Forelimb muscle (tissue), 1 donor: ENCODE measurements at regions not wholly inside any gene's neighbourhood (a gene's known extent, or its start where the extent isn't known, plus 50 kb on each side); places are given as distances from the start of the nearest gene placed in this dataset.

Experiments
- DNase-seq: peaks from one replicate; pipeline ENCODE4 v3.0.0-alpha.2; 2013; ENCODE audit warnings: low read depth

- DNase-seq, result no peak
Measured at GRCh38 chr1:192713921-192714320, 78.0 kb downstream of the RGS13 start.

GRCh38 chr1:192724670-192725069, 84.2 kb upstream of the RGS2 start:
- no peak for DNase-seq

GRCh38 chr1:192726820-192727504, 81.9 kb upstream of the RGS2 start:
- no peak for DNase-seq

DNA sequence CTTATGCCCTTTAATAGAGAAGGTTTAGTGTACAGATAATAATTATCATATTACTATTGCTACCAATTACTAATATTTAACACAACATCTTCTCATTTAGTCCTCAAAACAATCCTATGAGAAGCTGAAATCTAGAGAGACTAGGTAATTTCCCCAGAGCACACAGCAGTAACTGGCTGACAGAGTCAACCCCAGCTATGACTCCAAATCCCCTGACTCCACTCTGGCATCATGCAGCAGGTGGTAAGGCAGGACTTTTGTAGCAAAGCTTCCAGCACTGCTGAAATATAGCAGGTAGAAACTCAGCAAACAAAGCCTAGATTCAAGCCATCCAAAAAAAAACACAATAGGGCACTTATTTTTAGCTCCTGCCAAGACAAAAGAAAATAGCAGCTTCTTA, 79.3 kb upstream of the RGS2 start:
- no peak for DNase-seq

DNA sequence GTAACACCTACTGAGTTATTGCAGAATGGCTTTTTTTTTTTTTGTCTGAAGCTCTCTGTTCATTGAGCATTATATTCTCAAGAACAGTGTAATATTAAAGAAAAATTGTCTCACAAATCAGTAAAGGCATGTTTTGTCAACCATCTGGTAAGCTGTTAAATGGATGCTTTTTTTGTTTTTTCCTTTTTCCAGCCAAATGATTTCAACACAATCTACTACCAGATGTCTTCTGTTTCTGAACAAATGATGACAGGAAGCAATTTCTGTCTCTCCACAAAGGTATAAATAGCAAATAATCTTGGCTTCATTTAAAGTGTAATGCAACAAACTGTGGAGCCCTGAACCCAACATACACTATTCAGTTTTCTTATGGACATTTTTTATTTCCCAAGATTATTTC, 78.6 kb upstream of the RGS2 start:
- DNase-seq, result no peak

GRCh38 chr1:192732787-192733186, 76.1 kb upstream of the RGS2 start:
- DNase-seq, result no peak

DNA sequence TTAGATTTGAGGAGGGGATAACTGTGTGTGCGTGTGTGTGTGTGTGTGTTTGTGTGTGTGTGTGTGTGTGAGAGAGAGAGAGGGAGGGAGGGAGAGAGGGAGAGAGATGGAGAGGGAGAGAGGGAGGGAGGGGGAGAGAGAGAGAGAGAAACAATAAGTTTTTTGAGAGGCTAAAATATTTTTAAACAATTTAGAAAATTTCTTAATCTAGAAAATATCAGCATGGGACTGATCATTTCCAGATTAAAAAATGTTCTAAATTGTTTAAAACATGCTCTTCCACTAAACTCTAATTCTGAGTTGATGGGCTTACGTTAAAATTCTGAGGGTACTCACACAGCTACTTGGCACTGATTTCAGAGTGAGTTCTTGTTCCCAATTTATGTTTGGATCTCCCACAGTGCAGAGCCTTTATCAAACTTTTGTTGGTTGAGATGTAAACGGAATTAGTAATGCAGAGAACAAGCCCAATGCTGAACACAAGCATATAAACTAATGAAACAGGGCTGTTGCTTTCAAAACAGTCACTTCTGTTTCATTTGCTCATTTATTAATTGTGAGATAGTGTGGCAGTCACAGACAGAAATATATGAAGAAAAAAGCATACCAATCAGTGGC, 73.4 kb upstream of the RGS2 start:
- DNase-seq, result no peak

GRCh38 chr1:192737306-192737705, 71.5 kb upstream of the RGS2 start:
- DNase-seq, result no peak

GRCh38 chr1:192739476-192740184, 69.2 kb upstream of the RGS2 start:
- no peak for DNase-seq

DNA sequence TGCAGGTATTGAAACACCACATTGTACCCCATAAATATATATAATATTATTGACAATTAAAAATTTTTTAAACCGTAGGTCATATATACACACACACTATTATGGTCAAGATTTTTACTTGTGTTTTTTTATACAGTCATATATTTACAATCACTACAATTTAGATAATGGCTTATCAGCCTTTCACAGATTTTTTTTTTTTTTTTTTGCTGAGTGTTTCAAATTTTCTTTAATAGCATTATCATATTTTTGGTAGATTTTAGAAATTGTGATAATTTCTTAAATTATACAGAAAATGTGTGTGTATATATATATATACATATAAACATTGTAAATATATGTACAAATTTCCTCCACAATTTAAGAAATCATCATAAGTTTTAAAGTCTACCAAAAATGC, 68.6 kb upstream of the RGS2 start:
- no peak for DNase-seq

DNA sequence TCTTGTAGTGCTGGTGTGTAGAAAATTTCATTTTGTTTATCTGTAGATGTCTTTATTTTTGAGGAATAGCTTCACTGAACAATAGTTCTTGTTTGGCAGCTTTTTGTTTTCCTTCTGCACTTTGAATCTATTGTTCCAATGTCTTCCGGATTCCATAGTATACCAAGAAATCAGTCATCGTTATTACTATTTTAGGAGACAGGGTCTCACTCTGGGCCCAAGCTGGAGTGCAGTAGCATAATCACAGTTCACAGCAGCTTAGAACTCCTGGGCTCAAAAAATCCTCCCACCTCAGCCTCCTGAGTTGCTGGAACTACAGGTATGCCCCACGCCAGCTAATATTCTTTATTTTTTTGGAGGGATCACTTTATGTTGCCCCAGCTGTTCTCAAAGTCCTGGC, 67.7 kb upstream of the RGS2 start:
- no peak for DNase-seq

DNA sequence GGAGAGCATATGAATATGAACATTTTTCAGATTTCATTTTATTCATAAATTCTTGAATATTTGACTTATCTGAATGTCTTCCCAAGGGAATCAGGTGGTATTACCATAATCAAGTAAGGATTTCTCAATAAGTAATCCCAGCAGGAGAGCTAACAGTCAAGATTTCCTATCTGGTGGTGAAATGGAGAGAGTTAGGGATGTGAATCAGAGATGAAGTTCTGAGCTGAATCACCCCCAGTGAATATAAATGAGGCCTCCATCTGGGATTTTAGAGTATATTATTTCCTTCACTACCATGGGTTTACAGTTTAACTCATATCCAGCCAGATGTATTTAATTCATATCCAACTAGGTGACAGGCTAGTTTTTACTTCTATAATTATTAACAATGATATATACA, 61.5 kb upstream of the RGS2 start:
- DNase-seq, result no peak

DNA sequence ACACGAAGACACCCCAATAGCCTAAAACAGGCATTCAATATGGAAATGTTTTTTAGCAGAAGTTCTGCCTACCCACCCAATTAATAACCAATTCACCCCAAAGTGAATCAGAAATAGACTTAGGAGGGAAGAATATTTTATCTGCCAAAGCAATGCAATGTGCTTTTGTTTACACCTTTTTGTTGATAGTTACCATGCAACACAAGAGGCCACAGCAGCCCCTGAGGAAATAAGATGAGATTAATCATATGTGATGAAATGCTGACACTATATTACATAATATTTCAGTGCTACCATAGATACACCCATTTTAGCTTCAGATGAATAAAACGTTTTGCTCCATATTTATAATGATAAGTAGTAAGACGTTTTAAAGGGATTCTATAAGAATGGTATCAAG, 60.9 kb upstream of the RGS2 start:
- peak; percentile 31 for DNase-seq

- DNase-seq, result no peak
Measured at GRCh38 chr1:192749349-192749748, 59.5 kb upstream of the RGS2 start.

- no peak for DNase-seq
Measured at GRCh38 chr1:192751260-192751659, 57.6 kb upstream of the RGS2 start.

DNA sequence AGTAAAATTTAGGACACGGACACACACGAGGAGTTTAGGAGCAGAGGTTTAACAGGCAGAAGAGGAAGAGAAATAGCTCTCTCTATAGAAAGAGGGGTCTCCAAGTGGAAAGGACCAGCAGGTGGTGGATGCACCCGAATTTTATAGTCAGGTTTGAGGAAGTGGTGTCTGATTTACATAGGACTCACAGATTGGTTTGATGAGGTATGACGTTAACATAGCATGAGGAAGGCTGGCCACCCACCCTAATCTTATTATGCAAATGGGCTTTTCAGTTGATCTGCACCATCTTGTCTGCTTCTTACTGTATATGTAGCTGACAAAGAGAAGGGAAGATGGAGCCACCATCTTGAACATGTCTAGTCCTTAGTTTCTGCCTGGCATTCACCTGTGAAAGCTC, 52.5 kb upstream of the RGS2 start:
- no peak for DNase-seq

DNA sequence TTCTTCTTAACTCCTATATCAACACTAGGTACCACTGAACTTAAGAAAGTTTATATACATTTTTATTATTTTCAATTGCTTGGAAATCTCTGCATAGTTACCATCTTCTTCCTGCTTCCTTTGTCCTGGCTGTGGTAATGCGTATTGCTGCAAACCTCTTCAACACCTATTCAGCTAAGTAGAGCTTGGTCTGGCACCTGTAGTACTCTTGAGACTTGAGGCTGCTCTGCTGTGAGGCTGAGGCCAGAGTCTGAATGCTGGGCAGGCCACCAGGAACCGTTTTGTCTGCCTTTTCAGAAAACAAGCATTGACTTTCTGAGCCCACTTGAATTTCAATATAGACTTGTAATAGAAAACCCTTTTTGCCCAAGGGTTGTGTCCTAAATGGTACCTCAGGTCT, 52.0 kb upstream of the RGS2 start:
- DNase-seq, result no peak

- no peak for DNase-seq
Measured at GRCh38 chr1:192758492-192758891, 50.3 kb upstream of the RGS2 start.
